ENCODE measurements at regions not wholly inside any gene's neighbourhood (a gene's known extent, or its start where the extent isn't known, plus 50 kb on each side); places are given as distances from the start of the nearest gene placed in this dataset.
"Not testable (repeated sequence)": the region's sequence is repeated elsewhere in the genome, so short reads cannot be mapped to it uniquely, and the experiment has no call there.

- Mint-ChIP-seq H3K27me3 (no peaks in the 10 kb centered on the region), H3K36me3 (no peaks in the 10 kb centered on the region), H3K27ac (peak overlapping the region in 9 of 10 donors; percentile 34 to 83 (median 67)), H3K4me3 (peak overlapping the region; percentile 30 to 79 (median 68)), H3K4me1 (peaks cover 33 to 65% (median 57%) of the 10 kb centered on the region in 4 donors), H3K9me3 (no peaks in the 10 kb centered on the region)
- POLR2A ChIA-PET: no interaction called here
- ATAC-seq (peak; percentile 59 to 70), DNase-seq (no peak)
Observed at GRCh38 chr3:177647876-177648275, 450.6 kb upstream of the TBL1XR1 start.

DNA sequence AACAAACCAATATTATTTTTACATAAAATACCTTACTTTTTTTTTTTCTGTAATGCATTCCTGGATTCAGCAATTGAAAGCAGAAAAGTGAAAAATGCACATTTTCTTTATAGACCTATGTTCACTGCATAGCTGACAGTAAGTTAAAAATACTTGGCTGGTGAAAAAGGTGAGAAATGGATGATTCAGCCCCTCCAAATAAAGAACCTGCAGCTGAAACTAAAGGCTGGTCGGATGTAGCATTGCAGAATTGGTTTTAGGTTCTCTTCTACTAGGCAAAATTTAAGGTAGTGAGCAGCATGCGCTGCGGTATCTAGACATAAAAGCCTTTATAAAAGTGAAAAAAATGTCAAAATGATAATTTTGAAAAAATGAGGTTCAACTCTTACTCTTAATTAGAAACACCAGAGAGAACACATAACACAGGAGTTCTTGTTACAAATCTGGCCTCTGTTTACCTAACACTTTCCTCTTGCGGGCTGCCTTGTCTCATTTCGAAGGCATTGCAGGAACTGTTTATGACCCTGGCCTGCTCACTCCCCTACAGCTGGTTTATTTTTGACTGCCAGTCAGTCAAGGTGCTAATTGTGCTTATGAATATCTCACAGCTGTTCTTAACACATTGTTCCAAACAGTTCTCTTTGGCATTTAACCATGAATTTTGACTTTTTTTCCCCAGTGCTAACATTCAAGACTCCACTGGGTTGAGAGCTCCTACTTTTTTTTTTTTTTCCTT is 455.4 kb upstream of the TBL1XR1 start:
- H3K27me3 Mint-ChIP-seq: no peaks in the 10 kb centered on the region
- ATAC-seq: no peak
- POLR2A ChIA-PET: no interaction called here
- peaks cover 0 to 4% (median 0%) of the 10 kb centered on the region in 3 donors for H3K36me3 Mint-ChIP-seq
- H3K4me1 Mint-ChIP-seq: peaks cover 11 to 28% (median 17%) of the 10 kb centered on the region in 4 donors
- peak overlapping the region in 1 of 10 donors; percentile 17 for H3K27ac Mint-ChIP-seq
- H3K9me3 Mint-ChIP-seq: peaks cover 0 to 2% (median 0%) of the 10 kb centered on the region in 9 donors
- no peak overlapping the region for H3K4me3 Mint-ChIP-seq
- DNase-seq: no peak

DNA sequence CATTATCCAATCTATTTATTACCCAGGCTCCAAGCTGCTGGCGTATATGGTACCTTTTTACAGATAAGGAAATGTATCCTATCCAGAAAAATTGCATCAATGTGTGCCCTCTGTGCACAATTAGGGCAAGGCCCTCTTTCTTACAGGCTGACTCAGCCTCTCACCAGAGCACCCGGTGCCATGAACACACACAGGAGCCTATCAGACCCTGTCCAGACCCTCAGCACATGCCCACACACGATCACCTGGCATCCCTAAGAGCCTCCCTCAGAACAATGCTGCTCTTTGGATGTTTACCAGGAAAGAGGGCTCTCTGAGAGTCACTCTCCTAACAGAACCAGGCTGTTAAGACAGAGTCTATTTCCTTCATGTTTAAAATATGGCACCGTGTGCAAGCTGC is 460.0 kb upstream of the TBL1XR1 start:
- peaks cover 0 to 12% (median 3%) of the 10 kb centered on the region in 4 donors for H3K4me1 Mint-ChIP-seq
- H3K9me3 Mint-ChIP-seq: peaks cover 0 to 4% (median 0%) of the 10 kb centered on the region in 9 donors
- POLR2A ChIA-PET: interaction anchor here (1.3 kb wide), 1 partner anchor 15 kb away, joined by 6 read pairs; no protein-coding TSS in a partner anchor
- peaks cover 0 to 4% (median 0%) of the 10 kb centered on the region in 3 donors for H3K36me3 Mint-ChIP-seq
- DNase-seq (no peak), ATAC-seq (no peak)
- no peak overlapping the region for H3K4me3 Mint-ChIP-seq
- H3K27ac Mint-ChIP-seq: no peak overlapping the region
- no peaks in the 10 kb centered on the region for H3K27me3 Mint-ChIP-seq

- H3K27ac Mint-ChIP-seq: peak overlapping the region in 1 of 10 donors; percentile 34
- peaks cover 0 to 4% (median 0%) of the 10 kb centered on the region in 9 donors for H3K9me3 Mint-ChIP-seq
- no peak overlapping the region for H3K4me3 Mint-ChIP-seq
- H3K27me3 Mint-ChIP-seq: no peaks in the 10 kb centered on the region
- DNase-seq (no peak), ATAC-seq (no peak)
- peaks cover 0 to 5% (median 2%) of the 10 kb centered on the region in 4 donors for H3K4me1 Mint-ChIP-seq
- H3K36me3 Mint-ChIP-seq: peaks cover 0 to 3% (median 0%) of the 10 kb centered on the region in 3 donors
- POLR2A ChIA-PET: no interaction called here
Observed at GRCh38 chr3:177658354-177658753, 461.1 kb upstream of the TBL1XR1 start.

DNA sequence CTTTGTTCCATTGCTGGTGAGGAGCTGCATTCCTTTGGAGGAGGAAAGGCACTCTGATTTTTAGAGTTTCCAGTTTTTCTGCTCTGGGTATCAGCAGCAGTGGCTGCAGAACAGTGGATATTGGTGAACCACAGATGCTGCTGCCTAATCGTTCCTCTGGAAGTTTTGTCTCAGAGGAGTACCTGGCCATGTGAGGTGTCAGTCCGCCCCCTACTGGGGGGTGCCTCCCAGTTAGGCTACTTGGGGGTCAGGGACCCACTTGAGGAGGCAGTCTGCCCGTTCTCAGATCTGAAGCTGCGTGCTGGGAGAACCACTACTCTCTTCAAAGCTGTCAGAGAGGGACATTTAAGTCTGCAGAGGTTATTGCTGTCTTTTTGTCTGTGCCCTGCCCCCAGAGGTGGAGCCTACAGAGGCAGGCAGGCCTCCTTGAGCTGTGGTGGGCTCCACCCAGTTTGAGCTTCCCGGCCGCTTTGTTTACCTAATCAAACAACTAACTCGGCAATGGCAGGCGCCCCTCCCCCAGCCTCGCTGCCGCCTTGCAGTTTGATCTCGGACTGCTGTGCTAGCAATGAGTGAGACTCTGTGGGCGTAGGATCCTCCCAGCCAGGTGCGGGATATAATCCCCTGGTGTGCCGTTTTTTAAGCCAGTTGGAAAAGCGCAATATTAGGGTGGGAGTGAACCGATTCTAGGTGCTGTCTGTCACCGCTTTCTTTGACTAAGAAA is 467.3 kb upstream of the TBL1XR1 start:
- peak in 3 of 10 donors; percentile 12 to 27 (median 25) for DNase-seq
- ATAC-seq, H3K27ac Mint-ChIP-seq, H3K4me1 Mint-ChIP-seq, H3K4me3 Mint-ChIP-seq, H3K36me3 Mint-ChIP-seq, POLR2A ChIA-PET, H3K9me3 Mint-ChIP-seq, H3K27me3 Mint-ChIP-seq: not testable (repeated sequence)

DNA sequence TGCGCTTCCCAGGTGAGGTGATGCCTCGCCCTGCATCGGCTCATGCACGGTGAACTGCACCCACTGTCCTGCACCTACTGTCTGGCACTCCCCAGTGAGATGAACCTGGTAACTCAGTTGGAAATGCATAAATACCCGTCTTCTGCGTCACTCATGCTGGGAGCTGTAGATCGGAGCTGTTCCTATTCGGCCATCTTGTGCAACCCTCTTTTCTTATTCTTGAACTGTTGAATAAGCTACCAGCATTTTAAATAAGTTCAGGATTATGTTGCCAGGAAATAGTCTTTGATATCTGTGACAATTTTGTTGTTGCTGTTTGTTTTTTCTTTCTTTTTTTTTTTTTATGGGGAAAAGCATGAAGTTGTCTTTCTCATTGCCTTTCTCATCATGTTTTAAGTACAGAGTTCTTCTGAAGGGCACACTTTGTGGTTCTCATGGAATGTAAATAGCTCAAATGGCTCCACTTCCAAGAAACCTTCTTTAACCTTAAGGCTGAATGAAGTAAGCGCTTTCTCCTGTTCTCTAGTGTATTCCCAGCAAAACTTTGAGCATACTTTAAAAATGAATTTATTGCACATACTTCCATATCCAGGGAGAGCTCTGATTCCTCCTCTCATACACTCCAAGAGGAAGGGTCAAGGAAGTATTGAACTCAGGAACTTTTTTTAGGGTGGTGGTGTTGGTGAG is 468.0 kb upstream of the TBL1XR1 start:
- POLR2A ChIA-PET: no interaction called here
- no peaks in the 10 kb centered on the region for H3K27me3 Mint-ChIP-seq
- H3K4me3 Mint-ChIP-seq: no peak overlapping the region
- H3K36me3 Mint-ChIP-seq: peaks cover 0 to 6% (median 0%) of the 10 kb centered on the region in 3 donors
- DNase-seq: no peak
- peak overlapping the region in 2 of 10 donors; percentile 16 to 85 for H3K27ac Mint-ChIP-seq
- peaks cover 0 to 10% (median 0%) of the 10 kb centered on the region in 9 donors for H3K9me3 Mint-ChIP-seq
- peaks cover 0 to 9% (median 5%) of the 10 kb centered on the region in 4 donors for H3K4me1 Mint-ChIP-seq
- ATAC-seq: no peak

- no peaks in the 10 kb centered on the region for H3K36me3 Mint-ChIP-seq
- POLR2A ChIA-PET: interaction anchor here (0.5 kb wide), 2 partner anchors 131 to 204 kb away, joined by 3 to 4 read pairs; no protein-coding TSS in a partner anchor
- H3K9me3 Mint-ChIP-seq: no peaks in the 10 kb centered on the region
- H3K4me1 Mint-ChIP-seq: peaks cover 0 to 11% (median 1%) of the 10 kb centered on the region in 4 donors
- H3K27me3 Mint-ChIP-seq: no peaks in the 10 kb centered on the region
- H3K4me3 Mint-ChIP-seq: no peak overlapping the region
- H3K27ac Mint-ChIP-seq: peak overlapping the region in 1 of 10 donors; percentile 4
- DNase-seq (no peak), ATAC-seq (no peak)
Observed at GRCh38 chr3:177672252-177672911, 475.1 kb upstream of the TBL1XR1 start.

GRCh38 chr3:177673112-177673914 is 476.0 kb upstream of the TBL1XR1 start:
- H3K4me1 Mint-ChIP-seq: peaks cover 0 to 5% (median 1%) of the 10 kb centered on the region in 4 donors
- H3K36me3 Mint-ChIP-seq: no peaks in the 10 kb centered on the region
- H3K9me3 Mint-ChIP-seq: no peaks in the 10 kb centered on the region
- H3K27ac Mint-ChIP-seq: peak overlapping the region in 1 of 10 donors; percentile 4
- ATAC-seq (no peak), DNase-seq (no peak)
- H3K4me3 Mint-ChIP-seq: no peak overlapping the region
- H3K27me3 Mint-ChIP-seq: no peaks in the 10 kb centered on the region
- POLR2A ChIA-PET: no interaction called here

GRCh38 chr3:177674186-177674585 is 476.9 kb upstream of the TBL1XR1 start:
- POLR2A ChIA-PET: no interaction called here
- Mint-ChIP-seq H3K4me3 (no peak overlapping the region), H3K27me3 (no peaks in the 10 kb centered on the region), H3K9me3 (no peaks in the 10 kb centered on the region), H3K4me1 (peaks cover 0 to 5% (median 4%) of the 10 kb centered on the region in 4 donors), H3K36me3 (no peaks in the 10 kb centered on the region), H3K27ac (no peak overlapping the region)
- ATAC-seq (no peak), DNase-seq (no peak)

GRCh38 chr3:177676148-177676547 is 478.9 kb upstream of the TBL1XR1 start:
- no peak overlapping the region for H3K27ac Mint-ChIP-seq
- ATAC-seq: no peak
- no peaks in the 10 kb centered on the region for H3K27me3 Mint-ChIP-seq
- peaks cover 0 to 4% (median 0%) of the 10 kb centered on the region in 3 donors for H3K36me3 Mint-ChIP-seq
- H3K4me1 Mint-ChIP-seq: peaks cover 0 to 19% (median 11%) of the 10 kb centered on the region in 4 donors
- no peaks in the 10 kb centered on the region for H3K9me3 Mint-ChIP-seq
- POLR2A ChIA-PET: interaction anchor here (0.6 kb wide), 1 partner anchor 520 kb away, joined by 3 read pairs; no protein-coding TSS in a partner anchor
- no peak overlapping the region for H3K4me3 Mint-ChIP-seq
- no peak for DNase-seq

DNA sequence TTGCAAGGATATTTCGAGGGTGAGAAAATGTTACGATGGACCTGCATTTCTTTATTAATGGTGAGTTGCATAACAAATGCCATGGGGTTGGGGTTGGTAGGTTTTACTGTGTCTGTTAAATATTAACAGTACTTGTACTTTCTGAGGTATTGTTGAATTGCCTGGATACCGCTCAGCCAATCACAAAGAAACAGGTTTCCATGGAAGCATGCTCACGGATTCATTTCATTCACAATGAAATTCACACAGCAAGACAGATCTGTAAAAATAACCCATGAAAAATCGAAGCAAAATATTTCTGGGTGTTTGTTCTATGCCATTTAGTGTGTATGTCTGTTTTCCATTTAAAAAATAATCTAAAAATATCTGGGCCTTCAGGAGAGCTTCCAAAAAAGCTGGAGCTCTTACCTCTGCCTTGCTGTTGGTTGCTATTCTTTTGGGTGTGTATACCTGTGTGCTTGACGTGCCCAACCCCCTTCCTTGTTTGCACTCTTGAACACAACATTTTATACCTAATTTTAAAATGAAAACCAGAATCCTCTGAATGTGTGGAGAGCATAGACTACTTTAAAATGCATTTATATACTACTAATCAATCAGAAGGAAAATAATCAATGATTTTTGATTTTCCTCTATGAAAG is 479.8 kb upstream of the TBL1XR1 start:
- H3K9me3 Mint-ChIP-seq: peaks cover 0 to 7% (median 0%) of the 10 kb centered on the region in 9 donors
- H3K27me3 Mint-ChIP-seq: no peaks in the 10 kb centered on the region
- ATAC-seq: no peak
- no peak overlapping the region for H3K4me3 Mint-ChIP-seq
- peaks cover 6 to 28% (median 15%) of the 10 kb centered on the region in 4 donors for H3K4me1 Mint-ChIP-seq
- no peak overlapping the region for H3K27ac Mint-ChIP-seq
- DNase-seq: no peak
- peaks cover 0 to 4% (median 0%) of the 10 kb centered on the region in 3 donors for H3K36me3 Mint-ChIP-seq
- POLR2A ChIA-PET: interaction anchor here (0.6 kb wide), 1 partner anchor 340 kb away, joined by 3 read pairs; no protein-coding TSS in a partner anchor
